Testis (tissue), 2 donors: ENCODE measurements at regions not wholly inside any gene's neighbourhood (a gene's known extent, or its start where the extent isn't known, plus 50 kb on each side); places are given as distances from the start of the nearest gene placed in this dataset.

ENCODE experiments used
- POLR2A ChIP-seq: fragments of 450-650 bp; IDR thresholded peaks from one replicate; pipeline ENCODE4 v1.6.1; 2017; ENCODE audit warnings: antibody characterized with exemption, mild to moderate bottlenecking, moderate library complexity
- TF ChIP-seq, protein P1 (sequence below), 3 experiments: fragments of 450-650 bp in 2 of 3; fragments of 200-600 bp in 1 of 3; sonication (generic) in 1 of 3; IDR thresholded peaks; one replicate each; pipeline ENCODE4 v1.5.1; 2016 to 2019; ENCODE audit warnings: antibody characterized with exemption in 3 of 3, mild to moderate bottlenecking in 2 of 3, moderate library complexity in 1 of 3

GRCh38 chr4:120353235-120353634 lies 286.6 kb upstream of the MAD2L1 start:
- TF ChIP-seq, protein P1, sequence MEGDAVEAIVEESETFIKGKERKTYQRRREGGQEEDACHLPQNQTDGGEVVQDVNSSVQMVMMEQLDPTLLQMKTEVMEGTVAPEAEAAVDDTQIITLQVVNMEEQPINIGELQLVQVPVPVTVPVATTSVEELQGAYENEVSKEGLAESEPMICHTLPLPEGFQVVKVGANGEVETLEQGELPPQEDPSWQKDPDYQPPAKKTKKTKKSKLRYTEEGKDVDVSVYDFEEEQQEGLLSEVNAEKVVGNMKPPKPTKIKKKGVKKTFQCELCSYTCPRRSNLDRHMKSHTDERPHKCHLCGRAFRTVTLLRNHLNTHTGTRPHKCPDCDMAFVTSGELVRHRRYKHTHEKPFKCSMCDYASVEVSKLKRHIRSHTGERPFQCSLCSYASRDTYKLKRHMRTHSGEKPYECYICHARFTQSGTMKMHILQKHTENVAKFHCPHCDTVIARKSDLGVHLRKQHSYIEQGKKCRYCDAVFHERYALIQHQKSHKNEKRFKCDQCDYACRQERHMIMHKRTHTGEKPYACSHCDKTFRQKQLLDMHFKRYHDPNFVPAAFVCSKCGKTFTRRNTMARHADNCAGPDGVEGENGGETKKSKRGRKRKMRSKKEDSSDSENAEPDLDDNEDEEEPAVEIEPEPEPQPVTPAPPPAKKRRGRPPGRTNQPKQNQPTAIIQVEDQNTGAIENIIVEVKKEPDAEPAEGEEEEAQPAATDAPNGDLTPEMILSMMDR (IDR thresholded peaks at IDR 0.05), result no peak
- no peak for TF ChIP-seq POLR2A
